ENCODE measurements at regions not wholly inside any gene's neighbourhood (a gene's known extent, or its start where the extent isn't known, plus 50 kb on each side); places are given as distances from the start of the nearest gene placed in this dataset.

GRCh38 chr4:18401868-18402267 lies 380.3 kb upstream of the LCORL start:
- Histone ChIP-seq H3K4me1 (ENCODE audit: control insufficient read depth, insufficient read depth, low read length) (no peaks in the 10 kb centered on the region), H3K27ac (ENCODE audit: low read length) (no peak overlapping the region), H3K27me3 (ENCODE audit: control insufficient read depth, insufficient read depth, low read length) (no peaks in the 10 kb centered on the region), H3K36me3 (ENCODE audit: control insufficient read depth, insufficient read depth, low read length) (no peaks in the 10 kb centered on the region), H3K4me3 (ENCODE audit: low read depth in 2 of 2, low read length in 2 of 2) (no peak overlapping the region), H3K9me3 (ENCODE audit: control insufficient read depth, insufficient read depth, low read depth, low read length) (no peaks in the 10 kb centered on the region)
- intact Hi-C loops (cut with micrococcal nuclease; ENCODE audit: unreplicated experiment) = no loop called here
- no peak for DNase-seq (ENCODE audit: low read depth, low spot score)
- no peak for ATAC-seq
- TF ChIP-seq REST (IDR thresholded peaks at IDR 0.05; ENCODE audit: insufficient read depth in 1 of 2, low read depth in 2 of 2, low read length in 1 of 2) (no peak), POLR2AphosphoS5 (IDR thresholded peaks at IDR 0.05; ENCODE audit: low read depth, low read length) (no peak), TCF7L2 (IDR thresholded peaks at IDR 0.05; ENCODE audit: low read depth, low read length) (no peak), SIN3A (IDR thresholded peaks at IDR 0.05; ENCODE audit: borderline replicate concordance, insufficient read depth, low read depth, low read length) (no peak), CTCF (IDR thresholded peaks at IDR 0.05) (no peak)
- BruUV-seq (replicated peaks) = no TSS peak
- CTCF ChIA-PET = no interaction called here
- POLR2A ChIA-PET = no interaction called here
- in situ Hi-C loops (cut with HindIII; ENCODE audit: low pct_unique_long_range_greater_than_20kb, low sequenced_read_pairs) = no loop called here

- BruUV-seq (replicated peaks) = no TSS peak
- H3K27me3 ChIP-seq (ENCODE audit: control insufficient read depth, insufficient read depth, low read length) = no peaks in the 10 kb centered on the region
- ChIA-PET POLR2A (no interaction called here), CTCF (no interaction called here)
- DNase-seq (ENCODE audit: low read depth, low spot score) (no peak), ATAC-seq (no peak)
- H3K36me3 ChIP-seq (ENCODE audit: control insufficient read depth, insufficient read depth, low read length) = no peaks in the 10 kb centered on the region
- H3K27ac ChIP-seq (ENCODE audit: low read length) = no peak overlapping the region
- TF ChIP-seq TCF7L2 (IDR thresholded peaks at IDR 0.05; ENCODE audit: low read depth, low read length) = no peak
- no peaks in the 10 kb centered on the region for H3K9me3 ChIP-seq (ENCODE audit: control insufficient read depth, insufficient read depth, low read depth, low read length)
- H3K4me1 ChIP-seq (ENCODE audit: control insufficient read depth, insufficient read depth, low read length) = no peaks in the 10 kb centered on the region
- no peak overlapping the region for H3K4me3 ChIP-seq (ENCODE audit: low read depth in 2 of 2, low read length in 2 of 2)
- in situ Hi-C loops (cut with HindIII; ENCODE audit: low pct_unique_long_range_greater_than_20kb, low sequenced_read_pairs) (no loop called here), intact Hi-C loops (cut with micrococcal nuclease; ENCODE audit: unreplicated experiment) (no loop called here)
Measured at GRCh38 chr4:18401425-18401824, 379.9 kb upstream of the LCORL start.

- no peaks in the 10 kb centered on the region for H3K27me3 ChIP-seq (ENCODE audit: control insufficient read depth, insufficient read depth, low read length)
- CTCF ChIA-PET = no interaction called here
- DNase-seq (ENCODE audit: low read depth, low spot score) (no peak), ATAC-seq (no peak)
- H3K27ac ChIP-seq (ENCODE audit: low read length) = no peak overlapping the region
- intact Hi-C loops (cut with micrococcal nuclease; ENCODE audit: unreplicated experiment) = no loop called here
- no peaks in the 10 kb centered on the region for H3K36me3 ChIP-seq (ENCODE audit: control insufficient read depth, insufficient read depth, low read length)
- H3K4me1 ChIP-seq (ENCODE audit: control insufficient read depth, insufficient read depth, low read length) = no peaks in the 10 kb centered on the region
- no peaks in the 10 kb centered on the region for H3K9me3 ChIP-seq (ENCODE audit: control insufficient read depth, insufficient read depth, low read depth, low read length)
- TF ChIP-seq CTCF (IDR thresholded peaks at IDR 0.05) (no peak), REST (IDR thresholded peaks at IDR 0.05; ENCODE audit: insufficient read depth in 1 of 2, low read depth in 2 of 2, low read length in 1 of 2) (no peak), SIN3A (IDR thresholded peaks at IDR 0.05; ENCODE audit: borderline replicate concordance, insufficient read depth, low read depth, low read length) (no peak), TCF7L2 (IDR thresholded peaks at IDR 0.05; ENCODE audit: low read depth, low read length) (no peak), POLR2AphosphoS5 (IDR thresholded peaks at IDR 0.05; ENCODE audit: low read depth, low read length) (no peak)
- BruUV-seq (replicated peaks) = no TSS peak
- in situ Hi-C loops (cut with HindIII; ENCODE audit: low pct_unique_long_range_greater_than_20kb, low sequenced_read_pairs) = no loop called here
- POLR2A ChIA-PET = no interaction called here
- H3K4me3 ChIP-seq (ENCODE audit: low read depth in 2 of 2, low read length in 2 of 2) = no peak overlapping the region
Measured at GRCh38 chr4:18398661-18399060, 377.1 kb upstream of the LCORL start.

All from Panc1 (cell line).